GM21737 (cell line): ENCODE measurements at regions not wholly inside any gene's neighbourhood (a gene's known extent, or its start where the extent isn't known, plus 50 kb on each side); places are given as distances from the start of the nearest gene placed in this dataset.

Source experiments
- ATAC-seq: cut with Tn5 transposase; IDR thresholded peaks from one replicate; pipeline ENCODE4 v1.9.1; 2021; ENCODE audit warnings: mild to moderate bottlenecking, moderate library complexity; ENCODE audit not compliant: unreplicated experiment

- no peak for ATAC-seq
Observed at GRCh38 chr5:153437251-153437650, 53.2 kb upstream of the GRIA1 start.

DNA sequence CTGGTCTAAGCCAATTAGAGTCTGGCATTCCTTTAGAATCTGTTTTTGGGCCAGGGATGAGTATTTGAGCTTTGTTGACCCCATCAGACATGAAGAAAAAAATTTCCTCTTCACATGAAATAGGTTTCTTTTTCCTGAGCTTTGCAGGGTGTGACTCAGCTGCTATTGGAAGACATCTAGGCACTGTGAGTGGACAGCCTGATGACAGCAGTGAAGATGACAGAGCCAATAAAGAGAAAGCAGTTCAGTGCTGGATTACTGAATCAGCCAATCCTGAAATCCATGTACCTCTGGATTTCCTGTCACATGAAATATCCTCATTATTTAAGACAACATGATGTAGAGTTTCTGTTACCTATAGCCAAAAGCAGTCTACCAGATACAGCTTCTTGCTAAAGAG is 51.3 kb upstream of the GRIA1 start:
- no peak for ATAC-seq
